ENCODE measurements at regions not wholly inside any gene's neighbourhood (a gene's known extent, or its start where the extent isn't known, plus 50 kb on each side); places are given as distances from the start of the nearest gene placed in this dataset.

- no peak for ATAC-seq (replicated peaks)
- H3K27me3 Mint-ChIP-seq: peaks cover 43% of the 10 kb centered on the region
- H3K27ac Mint-ChIP-seq: no peak overlapping the region
- no peaks in the 10 kb centered on the region for H3K4me1 Mint-ChIP-seq
- no peaks in the 10 kb centered on the region for H3K36me3 Mint-ChIP-seq (ENCODE audit: low read depth)
- H3K4me3 Mint-ChIP-seq: no peak overlapping the region
- no peaks in the 10 kb centered on the region for H3K9me3 Mint-ChIP-seq
These were observed 108.1 kb downstream of the MAP3K21 start for GRCh38 chr1:233435622-233436021.

GRCh38 chr1:233439721-233440120, 112.2 kb downstream of the MAP3K21 start:
- no peak overlapping the region for H3K27ac Mint-ChIP-seq
- no peaks in the 10 kb centered on the region for H3K4me1 Mint-ChIP-seq
- ATAC-seq (replicated peaks): no peak
- no peaks in the 10 kb centered on the region for H3K9me3 Mint-ChIP-seq
- no peaks in the 10 kb centered on the region for H3K36me3 Mint-ChIP-seq (ENCODE audit: low read depth)
- H3K27me3 Mint-ChIP-seq: peaks cover 21% of the 10 kb centered on the region
- no peak overlapping the region for H3K4me3 Mint-ChIP-seq

GRCh38 chr1:233440951-233441401, 113.5 kb downstream of the MAP3K21 start:
- no peaks in the 10 kb centered on the region for H3K36me3 Mint-ChIP-seq (ENCODE audit: low read depth)
- H3K4me1 Mint-ChIP-seq: no peaks in the 10 kb centered on the region
- no peak overlapping the region for H3K27ac Mint-ChIP-seq
- ATAC-seq (replicated peaks): no peak
- H3K4me3 Mint-ChIP-seq: no peak overlapping the region
- H3K27me3 Mint-ChIP-seq: peaks cover 14% of the 10 kb centered on the region
- no peaks in the 10 kb centered on the region for H3K9me3 Mint-ChIP-seq

GRCh38 chr1:233442026-233442780, 114.7 kb downstream of the MAP3K21 start:
- Mint-ChIP-seq H3K4me1 (no peaks in the 10 kb centered on the region), H3K4me3 (no peak overlapping the region), H3K27me3 (peaks cover 8% of the 10 kb centered on the region), H3K27ac (no peak overlapping the region), H3K36me3 (ENCODE audit: low read depth) (no peaks in the 10 kb centered on the region), H3K9me3 (no peaks in the 10 kb centered on the region)
- ATAC-seq (replicated peaks): no peak

GRCh38 chr1:233443040-233443760, 115.7 kb downstream of the MAP3K21 start:
- Mint-ChIP-seq H3K4me1 (no peaks in the 10 kb centered on the region), H3K9me3 (no peaks in the 10 kb centered on the region), H3K4me3 (no peak overlapping the region), H3K27me3 (peaks cover 8% of the 10 kb centered on the region), H3K27ac (no peak overlapping the region), H3K36me3 (ENCODE audit: low read depth) (no peaks in the 10 kb centered on the region)
- no peak for ATAC-seq (replicated peaks)

- Mint-ChIP-seq H3K4me1 (no peaks in the 10 kb centered on the region), H3K9me3 (no peaks in the 10 kb centered on the region), H3K36me3 (ENCODE audit: low read depth) (no peaks in the 10 kb centered on the region), H3K4me3 (no peak overlapping the region), H3K27ac (no peak overlapping the region), H3K27me3 (peaks cover 4% of the 10 kb centered on the region)
- no peak for ATAC-seq (replicated peaks)
These were observed 117.0 kb downstream of the MAP3K21 start for GRCh38 chr1:233444484-233444883.

- Mint-ChIP-seq H3K36me3 (ENCODE audit: low read depth) (no peaks in the 10 kb centered on the region), H3K27ac (no peak overlapping the region), H3K4me3 (no peak overlapping the region), H3K4me1 (no peaks in the 10 kb centered on the region), H3K9me3 (no peaks in the 10 kb centered on the region), H3K27me3 (peaks cover 4% of the 10 kb centered on the region)
- no peak for ATAC-seq (replicated peaks)
These were observed 118.2 kb downstream of the MAP3K21 start for GRCh38 chr1:233445737-233446136.

- Mint-ChIP-seq H3K4me1 (no peaks in the 10 kb centered on the region), H3K27ac (no peak overlapping the region), H3K4me3 (no peak overlapping the region), H3K36me3 (ENCODE audit: low read depth) (no peaks in the 10 kb centered on the region), H3K9me3 (no peaks in the 10 kb centered on the region), H3K27me3 (peaks cover 4% of the 10 kb centered on the region)
- ATAC-seq (replicated peaks): no peak
These were observed 119.4 kb downstream of the MAP3K21 start for GRCh38 chr1:233446935-233447334.

- H3K36me3 Mint-ChIP-seq (ENCODE audit: low read depth): no peaks in the 10 kb centered on the region
- no peak overlapping the region for H3K4me3 Mint-ChIP-seq
- H3K4me1 Mint-ChIP-seq: no peaks in the 10 kb centered on the region
- H3K27me3 Mint-ChIP-seq: no peaks in the 10 kb centered on the region
- no peak for ATAC-seq (replicated peaks)
- H3K9me3 Mint-ChIP-seq: no peaks in the 10 kb centered on the region
- H3K27ac Mint-ChIP-seq: no peak overlapping the region
These were observed 120.7 kb downstream of the MAP3K21 start for GRCh38 chr1:233448109-233448689.

- Mint-ChIP-seq H3K9me3 (no peaks in the 10 kb centered on the region), H3K27ac (no peak overlapping the region), H3K4me1 (no peaks in the 10 kb centered on the region), H3K36me3 (ENCODE audit: low read depth) (no peaks in the 10 kb centered on the region), H3K4me3 (no peak overlapping the region), H3K27me3 (peaks cover 6% of the 10 kb centered on the region)
- no peak for ATAC-seq (replicated peaks)
These were observed 125.2 kb downstream of the MAP3K21 start for GRCh38 chr1:233452724-233453123.

- Mint-ChIP-seq H3K4me3 (no peak overlapping the region), H3K36me3 (ENCODE audit: low read depth) (no peaks in the 10 kb centered on the region)
These were observed 126.1 kb downstream of the MAP3K21 start for GRCh38 chr1:233453433-233454200.

GRCh38 chr1:233459470-233459945, 132.0 kb downstream of the MAP3K21 start:
- H3K36me3 Mint-ChIP-seq (ENCODE audit: low read depth): no peaks in the 10 kb centered on the region
- no peak overlapping the region for H3K4me3 Mint-ChIP-seq
- H3K9me3 Mint-ChIP-seq: no peaks in the 10 kb centered on the region
- no peak overlapping the region for H3K27ac Mint-ChIP-seq
- peak; percentile 68 for ATAC-seq (replicated peaks)
- peaks cover 5% of the 10 kb centered on the region for H3K4me1 Mint-ChIP-seq
- peaks cover 11% of the 10 kb centered on the region for H3K27me3 Mint-ChIP-seq

More at GRCh38 chr1:233453433-233454200, 126.1 kb downstream of the MAP3K21 start:
- no peak for ATAC-seq (replicated peaks)
- Mint-ChIP-seq H3K9me3 (no peaks in the 10 kb centered on the region), H3K27ac (no peak overlapping the region), H3K27me3 (peaks cover 6% of the 10 kb centered on the region), H3K4me1 (no peaks in the 10 kb centered on the region)

- H3K27me3 Mint-ChIP-seq: peaks cover 11% of the 10 kb centered on the region
- no peak for ATAC-seq (replicated peaks)
- H3K4me3 Mint-ChIP-seq: no peak overlapping the region
- H3K27ac Mint-ChIP-seq: no peak overlapping the region
- peaks cover 5% of the 10 kb centered on the region for H3K4me1 Mint-ChIP-seq
- no peaks in the 10 kb centered on the region for H3K36me3 Mint-ChIP-seq (ENCODE audit: low read depth)
- no peaks in the 10 kb centered on the region for H3K9me3 Mint-ChIP-seq
These were observed 132.4 kb downstream of the MAP3K21 start for GRCh38 chr1:233459968-233460367.

GRCh38 chr1:233460692-233461091, 133.2 kb downstream of the MAP3K21 start:
- no peak overlapping the region for H3K4me3 Mint-ChIP-seq
- no peaks in the 10 kb centered on the region for H3K36me3 Mint-ChIP-seq (ENCODE audit: low read depth)
- ATAC-seq (replicated peaks): no peak
- no peaks in the 10 kb centered on the region for H3K9me3 Mint-ChIP-seq
- H3K27me3 Mint-ChIP-seq: peaks cover 8% of the 10 kb centered on the region
- H3K4me1 Mint-ChIP-seq: peaks cover 5% of the 10 kb centered on the region
- H3K27ac Mint-ChIP-seq: no peak overlapping the region
